D721Med (cell line): ENCODE measurements at regions not wholly inside any gene's neighbourhood (a gene's known extent, or its start where the extent isn't known, plus 50 kb on each side); places are given as distances from the start of the nearest gene placed in this dataset.

Source experiments
- DNase-seq: peaks from one replicate; pipeline ENCODE4 v3.0.0; 2011; ENCODE audit warnings: low spot score; ENCODE audit not compliant: insufficient read length
- FAIRE-seq: peaks from 2 replicates; lab custom pipeline; 2011; peaks lifted over from hg19 to GRCh38; lab: Jason Lieb, UNC
- TF ChIP-seq, protein P1 (sequence below): IDR thresholded peaks from 2 replicates; pipeline ENCODE4 v1.5.1; 2012; ENCODE audit warnings: mild to moderate bottlenecking, control low read depth; ENCODE audit not compliant: insufficient read depth; ENCODE audit errors: missing control alignments

DNA sequence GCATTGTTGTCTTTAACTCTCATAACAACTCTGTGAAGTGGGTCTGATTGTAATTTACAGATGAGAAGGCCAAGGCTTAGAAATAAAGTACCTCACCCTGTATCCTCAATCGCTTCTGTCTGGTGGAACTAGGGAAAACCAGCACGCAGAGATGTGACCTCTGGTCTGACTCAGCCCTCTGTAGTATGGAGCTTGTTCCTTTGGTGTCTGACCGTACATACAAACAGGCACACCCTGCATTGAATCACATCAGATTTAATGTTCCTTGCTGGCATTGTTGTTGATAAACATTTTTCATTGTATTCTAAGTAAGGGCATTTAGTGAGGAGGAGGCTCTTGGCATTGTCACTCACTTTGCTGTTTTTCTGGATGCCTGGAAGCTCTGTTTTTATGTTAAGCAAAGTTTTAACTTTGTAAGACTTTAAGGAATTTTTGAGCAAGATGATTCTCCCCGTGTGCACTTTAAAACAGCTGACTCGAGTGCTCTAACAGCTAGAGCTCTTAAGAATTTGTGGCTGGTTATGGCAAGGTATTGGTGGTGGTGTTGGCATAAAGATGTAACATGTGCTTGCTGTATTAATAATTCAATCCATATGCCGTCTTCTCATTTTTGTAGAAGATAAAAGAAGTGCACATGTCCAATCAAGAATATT lies 89.0 kb upstream of the SPATA13 start:
- FAIRE-seq, result no peak
- no peak for DNase-seq
- TF ChIP-seq, protein P1, sequence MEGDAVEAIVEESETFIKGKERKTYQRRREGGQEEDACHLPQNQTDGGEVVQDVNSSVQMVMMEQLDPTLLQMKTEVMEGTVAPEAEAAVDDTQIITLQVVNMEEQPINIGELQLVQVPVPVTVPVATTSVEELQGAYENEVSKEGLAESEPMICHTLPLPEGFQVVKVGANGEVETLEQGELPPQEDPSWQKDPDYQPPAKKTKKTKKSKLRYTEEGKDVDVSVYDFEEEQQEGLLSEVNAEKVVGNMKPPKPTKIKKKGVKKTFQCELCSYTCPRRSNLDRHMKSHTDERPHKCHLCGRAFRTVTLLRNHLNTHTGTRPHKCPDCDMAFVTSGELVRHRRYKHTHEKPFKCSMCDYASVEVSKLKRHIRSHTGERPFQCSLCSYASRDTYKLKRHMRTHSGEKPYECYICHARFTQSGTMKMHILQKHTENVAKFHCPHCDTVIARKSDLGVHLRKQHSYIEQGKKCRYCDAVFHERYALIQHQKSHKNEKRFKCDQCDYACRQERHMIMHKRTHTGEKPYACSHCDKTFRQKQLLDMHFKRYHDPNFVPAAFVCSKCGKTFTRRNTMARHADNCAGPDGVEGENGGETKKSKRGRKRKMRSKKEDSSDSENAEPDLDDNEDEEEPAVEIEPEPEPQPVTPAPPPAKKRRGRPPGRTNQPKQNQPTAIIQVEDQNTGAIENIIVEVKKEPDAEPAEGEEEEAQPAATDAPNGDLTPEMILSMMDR, result no peak

DNA sequence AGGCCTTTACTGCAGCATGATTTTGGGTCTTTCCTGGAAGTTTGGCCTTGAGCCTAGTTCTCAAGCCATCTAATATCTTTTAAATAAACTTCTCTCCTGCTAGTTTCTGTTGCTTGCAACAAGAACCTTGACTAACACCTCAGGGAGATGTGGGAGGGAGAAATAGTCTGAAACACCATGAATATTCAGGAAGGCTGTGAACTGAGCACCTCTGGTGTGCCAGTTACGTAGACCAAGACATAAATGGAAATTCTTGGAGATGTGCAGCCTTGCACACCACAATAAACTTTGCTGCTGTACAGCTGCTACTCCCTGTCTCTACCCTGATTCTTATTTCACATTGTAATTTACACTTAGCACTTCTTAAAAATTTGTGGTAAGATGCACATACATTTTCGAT lies 86.9 kb upstream of the SPATA13 start:
- TF ChIP-seq, protein P1, result no peak
- no peak for FAIRE-seq
- no peak for DNase-seq

DNA sequence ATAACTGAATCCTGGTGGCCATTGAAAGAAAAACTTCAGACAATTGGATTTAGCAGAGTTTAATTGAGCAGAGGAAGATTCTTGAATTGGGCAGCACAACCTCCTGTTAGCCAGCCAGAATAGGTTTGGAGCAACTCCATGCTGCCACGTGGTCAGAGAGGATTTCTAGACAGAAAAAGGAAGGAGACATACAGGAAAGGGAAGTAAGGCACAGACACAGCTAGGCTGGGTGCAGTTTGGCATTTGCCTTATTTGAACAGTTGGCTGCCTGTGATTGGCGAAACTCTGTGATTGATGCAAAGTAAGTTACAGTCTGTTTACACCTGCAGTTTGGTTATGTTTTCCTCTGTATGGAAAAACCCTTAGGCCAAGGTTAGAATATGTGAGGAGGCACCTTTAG lies 85.8 kb upstream of the SPATA13 start:
- TF ChIP-seq, protein P1, result no peak
- no peak for FAIRE-seq

DNA sequence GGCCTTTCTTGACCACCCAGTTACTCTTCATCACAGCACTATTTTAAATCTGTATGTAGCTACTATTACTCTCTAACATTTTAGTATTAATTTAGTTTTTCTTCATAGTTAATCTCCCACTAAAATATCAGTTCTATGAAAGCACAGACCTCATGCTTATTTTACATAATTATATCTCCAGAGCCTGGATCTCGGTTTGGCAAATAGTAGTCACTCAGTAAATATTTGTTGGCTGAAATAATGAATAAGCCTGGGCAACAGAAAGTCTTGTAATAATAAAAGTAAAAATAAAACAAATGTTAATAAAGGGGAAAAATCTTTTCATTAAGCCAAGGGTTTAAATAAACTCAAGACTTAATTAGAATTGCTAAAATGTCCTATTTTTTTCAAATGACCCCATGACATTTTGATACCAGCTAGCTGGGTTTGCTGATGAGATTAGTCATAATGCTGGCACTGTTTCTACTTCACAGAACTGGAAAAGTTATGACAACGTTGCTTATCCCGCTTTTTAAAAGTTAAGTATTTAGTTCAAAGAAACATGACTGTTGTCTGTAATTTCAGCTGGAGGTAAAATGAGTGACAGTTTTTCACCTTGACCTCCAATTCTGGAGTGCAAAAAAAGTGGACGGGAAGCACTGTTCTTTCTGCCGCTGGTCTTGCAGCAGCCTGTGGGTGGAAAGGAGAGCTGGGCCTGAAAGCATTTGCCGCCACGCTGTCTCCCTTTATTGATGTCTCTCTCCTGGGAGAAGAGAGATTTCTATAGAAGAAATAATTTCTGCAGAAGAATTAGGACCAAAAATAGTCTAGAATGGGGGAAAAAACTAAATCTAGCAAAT lies 85.2 kb upstream of the SPATA13 start:
- DNase-seq, result no peak
- TF ChIP-seq, protein P1, result no peak
- FAIRE-seq, result no peak

More for the DNA sequence above, 85.8 kb upstream of the SPATA13 start:
- no peak for DNase-seq

DNA sequence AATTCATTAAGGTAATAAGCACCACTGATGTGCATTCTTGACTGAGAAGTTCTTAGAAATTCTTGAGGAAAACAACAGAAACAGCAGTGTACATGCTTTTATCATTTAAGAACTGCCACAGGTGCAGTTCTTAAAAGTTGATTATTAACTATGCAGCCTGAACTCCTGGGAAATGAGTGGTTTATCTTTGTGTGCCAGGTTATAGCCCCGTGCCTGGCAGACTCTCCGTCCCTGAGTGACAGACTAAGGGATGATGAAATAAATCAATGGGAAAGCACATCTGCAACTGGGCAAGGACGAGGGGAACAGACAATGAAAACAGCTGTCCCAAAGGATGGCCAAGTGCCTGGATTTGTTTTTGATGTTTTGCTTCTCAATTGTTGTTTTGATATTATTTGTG lies 84.4 kb upstream of the SPATA13 start:
- FAIRE-seq, result no peak
- TF ChIP-seq, protein P1, result no peak
- no peak for DNase-seq

DNA sequence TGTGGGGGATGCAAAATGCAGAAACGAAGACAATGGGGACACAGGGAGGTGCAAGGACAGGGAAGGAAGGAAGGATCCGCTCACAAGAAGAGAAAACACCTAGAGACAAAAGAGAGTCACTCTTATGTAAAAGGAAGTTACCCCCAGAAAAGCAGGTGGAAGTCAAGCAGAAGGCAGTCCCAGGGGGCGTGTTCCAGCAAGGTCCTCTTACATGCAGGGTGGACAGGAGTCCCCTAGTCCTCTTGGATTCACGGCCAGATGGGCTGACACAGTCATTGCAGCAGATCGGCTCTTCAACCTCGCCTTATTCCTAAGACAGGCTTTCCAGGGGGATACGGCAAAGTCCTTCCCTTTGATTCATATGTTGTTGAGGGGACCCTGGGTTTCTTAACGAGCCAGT lies 83.9 kb upstream of the SPATA13 start:
- no peak for DNase-seq
- FAIRE-seq, result no peak

More for the DNA sequence above, 83.9 kb upstream of the SPATA13 start:
- TF ChIP-seq, protein P1, result no peak
